Heart left ventricle (tissue), 13 donors: ENCODE measurements at regions not wholly inside any gene's neighbourhood (a gene's known extent, or its start where the extent isn't known, plus 50 kb on each side); places are given as distances from the start of the nearest gene placed in this dataset.
"Not testable (repeated sequence)": the region's sequence is repeated elsewhere in the genome, so short reads cannot be mapped to it uniquely, and the experiment has no call there.

ENCODE experiments used
- CTCF ChIP-seq, 12 donors: fragments of 200-600 bp; sonication (generic) in 4 of 12; IDR thresholded peaks; one replicate each; pipeline versions ENCODE4 v1.5.0 to v1.8.0; 2018 to 2022; ENCODE audit warnings: antibody characterized with exemption in 12 of 12, mild to moderate bottlenecking in 5 of 12
- POLR2A ChIP-seq, 2 donors: fragments of 450-650 bp; IDR thresholded peaks; one replicate each; pipeline ENCODE4 v1.6.1; 2017; ENCODE audit warnings: antibody characterized with exemption in 2 of 2, mild to moderate bottlenecking in 2 of 2, moderate library complexity in 2 of 2
- donor health status: ischemic (EF 13 %, LVEDD 7.1; RV severe dilation, severe dysfunction).
- donor health status: DM: no; HTN: yes; CAD: no.
- donor health status: DM: no; HTN: no; CAD: no.
- donor health status: ischemic (EF 25% LVEDD 6.9; RV normal size, moderate dysfunction).
- donor health status: ischemic (EF 25% LVEDD 5.7; RV mildly dilated, moderate dysfunction).
- donor health status: ischemic (EF 35%, LVEDD 5.7; RV mildly dilated, moderate dysfunction).
- donor health status: nonischemic (EF 11% LVEDD 7.7; RV severe dilation, severe dysfunction).
- donor health status: DM: yes; HTN: yes; CAD: no.
- donor health status: PGD.
- donor health status: ischemic (EF 29% LVEDD 5.4; RV normal size, mild dysfunction).
- donor health status: nonischemic (EF 23%, LVEDD 6.1; RV moderate dilation, normal function).

GRCh38 chr10:5292970-5293369 is 71.8 kb upstream of the UCN3 start:
- not testable (repeated sequence) for TF ChIP-seq CTCF, POLR2A (IDR thresholded peaks at IDR 0.05)
